GM06990 (cell line): ENCODE measurements at regions not wholly inside any gene's neighbourhood (a gene's known extent, or its start where the extent isn't known, plus 50 kb on each side); places are given as distances from the start of the nearest gene placed in this dataset.

Experiments used
- DNase-seq: peaks from one replicate; pipeline ENCODE4 v3.0.0-alpha.2; 2011; ENCODE audit not compliant: insufficient read length; ENCODE audit errors: extremely low read depth
- H3K27me3 ChIP-seq: replicated peaks from 2 replicates; pipeline ENCODE4 v1.6.0; 2011; ENCODE audit warnings: low read length; ENCODE audit not compliant: control insufficient read depth, insufficient read depth
- H3K36me3 ChIP-seq: 2 replicates; pipeline ENCODE4 v1.5.1; 2011; ENCODE audit warnings: low read length; ENCODE audit not compliant: control insufficient read depth, insufficient read depth
- H3K4me3 ChIP-seq: replicated peaks from 2 replicates; pipeline ENCODE4 v1.5.1; 2011; ENCODE audit warnings: low read depth, mild to moderate bottlenecking, control low read depth, low read length
- TF ChIP-seq, protein P1 (sequence below): IDR thresholded peaks from 2 replicates; pipeline ENCODE4 v1.5.1; 2011; ENCODE audit warnings: low read length, control low read depth, mild to moderate bottlenecking, inconsistent platforms; ENCODE audit not compliant: insufficient read depth, poor library complexity, severe bottlenecking

DNA sequence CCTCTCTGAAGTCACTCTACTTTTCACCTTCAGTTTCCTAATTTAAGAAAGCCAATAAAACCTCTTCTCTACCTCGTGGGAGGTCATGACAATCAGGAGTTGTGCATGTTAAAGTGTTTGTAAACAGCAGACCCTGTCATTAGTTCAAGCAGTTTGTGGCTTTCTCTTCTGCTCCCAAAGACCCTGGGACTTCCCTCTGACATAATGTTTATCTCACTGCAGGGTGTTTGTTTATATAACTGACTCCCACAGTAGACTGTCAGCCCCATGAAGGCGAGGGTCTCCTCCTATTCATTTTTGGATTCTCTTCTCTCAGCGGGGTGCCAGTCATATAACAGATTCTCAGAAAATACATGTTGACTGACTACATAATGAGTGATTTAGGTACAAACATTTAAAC, 360.0 kb upstream of the ZNF462 start:
- Histone ChIP-seq H3K27me3 (no peaks in the 10 kb centered on the region), H3K4me3 (no peak overlapping the region), H3K36me3 (no peaks in the 10 kb centered on the region)
- TF ChIP-seq, protein P1, sequence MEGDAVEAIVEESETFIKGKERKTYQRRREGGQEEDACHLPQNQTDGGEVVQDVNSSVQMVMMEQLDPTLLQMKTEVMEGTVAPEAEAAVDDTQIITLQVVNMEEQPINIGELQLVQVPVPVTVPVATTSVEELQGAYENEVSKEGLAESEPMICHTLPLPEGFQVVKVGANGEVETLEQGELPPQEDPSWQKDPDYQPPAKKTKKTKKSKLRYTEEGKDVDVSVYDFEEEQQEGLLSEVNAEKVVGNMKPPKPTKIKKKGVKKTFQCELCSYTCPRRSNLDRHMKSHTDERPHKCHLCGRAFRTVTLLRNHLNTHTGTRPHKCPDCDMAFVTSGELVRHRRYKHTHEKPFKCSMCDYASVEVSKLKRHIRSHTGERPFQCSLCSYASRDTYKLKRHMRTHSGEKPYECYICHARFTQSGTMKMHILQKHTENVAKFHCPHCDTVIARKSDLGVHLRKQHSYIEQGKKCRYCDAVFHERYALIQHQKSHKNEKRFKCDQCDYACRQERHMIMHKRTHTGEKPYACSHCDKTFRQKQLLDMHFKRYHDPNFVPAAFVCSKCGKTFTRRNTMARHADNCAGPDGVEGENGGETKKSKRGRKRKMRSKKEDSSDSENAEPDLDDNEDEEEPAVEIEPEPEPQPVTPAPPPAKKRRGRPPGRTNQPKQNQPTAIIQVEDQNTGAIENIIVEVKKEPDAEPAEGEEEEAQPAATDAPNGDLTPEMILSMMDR: no peak
- DNase-seq: no peak

DNA sequence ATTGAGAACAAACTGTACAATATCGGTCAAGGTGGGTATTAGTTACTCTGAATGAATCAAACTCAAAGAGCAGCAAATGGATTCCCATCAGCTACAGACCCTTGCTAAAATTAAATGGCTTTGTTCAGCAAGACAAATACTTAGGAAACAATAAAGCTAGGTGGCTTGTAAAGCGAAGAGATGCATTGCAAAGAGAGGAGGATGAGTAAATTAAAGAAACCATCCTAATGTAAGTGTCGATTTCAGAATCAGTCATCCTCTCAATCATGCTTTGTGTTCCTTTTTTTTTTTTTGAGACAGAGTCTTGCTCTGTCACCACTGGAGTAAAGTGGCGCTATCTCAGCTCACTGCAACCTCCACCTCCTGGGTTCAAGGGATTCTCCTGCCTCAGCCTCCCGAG, 359.2 kb upstream of the ZNF462 start:
- TF ChIP-seq, protein P1: peak; percentile 28
- Histone ChIP-seq H3K27me3 (no peaks in the 10 kb centered on the region), H3K4me3 (no peak overlapping the region), H3K36me3 (no peaks in the 10 kb centered on the region)
- peak; percentile 49 for DNase-seq

DNA sequence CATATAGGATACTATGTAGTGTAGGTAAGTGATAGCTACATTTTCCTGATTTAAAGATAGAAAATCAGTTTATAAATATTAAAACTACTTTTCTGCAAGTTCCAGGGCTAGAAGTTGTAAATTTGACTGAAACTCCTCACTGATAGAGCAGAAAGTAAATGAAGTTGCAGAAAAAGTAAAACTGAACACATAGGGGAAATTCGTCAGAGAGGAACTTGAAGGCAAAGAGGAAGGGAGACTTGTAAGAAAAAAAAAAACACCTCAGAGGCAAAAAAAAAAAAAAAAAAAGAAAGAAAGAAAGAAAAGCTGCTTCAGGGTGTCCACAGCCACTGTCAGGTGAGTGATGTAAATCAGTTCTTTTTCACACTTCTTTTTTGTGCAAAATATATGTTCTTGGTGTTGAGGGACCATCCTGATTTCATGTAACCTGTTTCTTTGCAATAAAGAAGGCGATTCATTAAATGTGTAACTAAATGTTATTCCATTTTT, 336.2 kb upstream of the ZNF462 start:
- no peak overlapping the region for H3K4me3 ChIP-seq
- no peaks in the 10 kb centered on the region for H3K27me3 ChIP-seq
- no peak for DNase-seq
- H3K36me3 ChIP-seq: no peaks in the 10 kb centered on the region
- TF ChIP-seq, protein P1: no peak

DNA sequence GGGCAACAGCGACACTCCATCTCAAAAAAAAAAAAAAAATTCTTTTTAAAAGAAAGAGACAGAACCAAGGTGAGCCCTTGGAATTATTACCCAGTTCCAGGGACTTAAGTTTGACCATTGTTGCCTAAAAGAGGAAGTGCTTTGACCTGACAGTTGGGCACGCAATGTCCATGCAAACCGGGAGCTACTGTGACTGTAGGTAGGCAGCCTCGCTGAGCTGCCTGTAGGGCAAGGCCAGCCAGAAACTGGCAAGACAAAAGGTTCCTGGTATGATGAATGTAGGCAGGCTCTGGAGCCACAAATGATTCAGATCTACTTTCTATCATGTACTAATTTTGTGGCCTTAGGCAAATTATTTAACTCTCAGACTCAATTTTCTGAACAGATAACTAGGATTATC, 334.8 kb upstream of the ZNF462 start:
- Histone ChIP-seq H3K27me3 (no peaks in the 10 kb centered on the region), H3K36me3 (no peaks in the 10 kb centered on the region), H3K4me3 (no peak overlapping the region)
- no peak for DNase-seq
- TF ChIP-seq, protein P1: no peak

DNA sequence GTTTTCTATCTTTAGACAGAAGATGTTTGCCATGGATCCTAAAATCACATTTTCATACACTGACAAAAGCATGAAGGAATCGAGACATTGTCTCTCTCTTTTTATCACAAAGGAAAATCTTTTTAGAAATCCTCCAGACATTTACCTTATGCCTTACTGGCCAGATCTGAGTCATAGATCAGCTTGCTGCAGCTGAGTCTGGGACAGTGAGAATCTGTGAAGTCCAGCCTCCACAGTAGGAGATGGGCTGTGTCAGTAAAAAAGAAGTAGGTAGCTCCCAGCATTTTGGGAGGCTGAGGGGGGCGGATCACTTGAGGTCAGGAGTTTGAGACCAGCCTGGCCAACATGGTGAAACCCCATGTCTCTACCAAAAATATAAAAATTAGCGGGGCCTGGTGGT, 333.4 kb upstream of the ZNF462 start:
- no peak for DNase-seq
- Histone ChIP-seq H3K27me3 (no peaks in the 10 kb centered on the region), H3K36me3 (no peaks in the 10 kb centered on the region), H3K4me3 (no peak overlapping the region)
- TF ChIP-seq, protein P1: no peak

DNA sequence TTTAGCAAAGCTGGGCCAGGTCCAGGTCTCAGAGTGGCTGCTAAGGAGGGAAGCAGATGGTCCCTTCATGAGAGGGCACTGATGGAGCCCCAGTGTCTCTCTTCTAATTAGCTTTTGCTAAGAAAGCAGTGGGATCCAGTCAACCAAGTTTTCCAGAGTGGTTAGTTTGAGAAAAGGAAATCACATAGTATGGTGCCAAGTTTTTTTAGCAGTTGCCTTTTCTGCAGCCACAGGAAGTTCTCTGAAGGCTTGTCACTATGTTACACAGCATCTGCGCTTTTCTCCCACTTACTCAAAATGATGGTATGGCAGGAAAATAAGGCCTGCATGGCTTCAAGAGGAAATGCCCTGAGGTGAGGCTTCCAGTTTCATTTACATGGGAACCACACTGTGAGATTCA, 331.5 kb upstream of the ZNF462 start:
- TF ChIP-seq, protein P1: no peak
- Histone ChIP-seq H3K27me3 (no peaks in the 10 kb centered on the region), H3K36me3 (no peaks in the 10 kb centered on the region), H3K4me3 (no peak overlapping the region)
- DNase-seq: no peak
